HG02973 (cell line): ENCODE measurements at regions not wholly inside any gene's neighbourhood (a gene's known extent, or its start where the extent isn't known, plus 50 kb on each side); places are given as distances from the start of the nearest gene placed in this dataset.
A peak's percentile ranks its signal among the peaks of the same experiment; 100 is the strongest.
"Not testable (repeated sequence)": the region's sequence is repeated elsewhere in the genome, so short reads cannot be mapped to it uniquely, and the experiment has no call there.

Experiments used
- ATAC-seq: cut with Tn5 transposase; IDR thresholded peaks from one replicate; pipeline ENCODE4 v1.9.1; 2021; ENCODE audit warnings: moderate library complexity; ENCODE audit not compliant: unreplicated experiment

DNA sequence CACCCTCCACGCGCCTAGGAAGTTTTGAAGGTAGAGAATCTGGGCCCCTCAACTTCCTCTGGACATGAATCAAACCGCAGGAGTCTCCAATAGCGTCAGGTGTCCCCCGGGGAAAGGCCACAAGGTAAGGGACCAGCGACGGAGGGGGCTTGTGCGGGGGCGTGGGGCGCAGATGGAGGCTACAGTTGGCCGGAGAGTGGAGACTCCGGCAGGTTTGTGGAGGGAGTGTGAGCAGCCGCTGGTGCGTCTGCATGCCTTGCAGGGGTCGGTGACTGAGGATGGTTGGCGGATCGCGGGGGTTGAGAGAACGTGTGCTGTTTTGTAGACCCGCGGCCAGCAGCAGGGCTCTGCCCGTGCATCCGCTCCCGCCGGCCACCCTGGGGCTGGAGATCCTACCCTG, 303.3 kb upstream of the DPP6 start:
- ATAC-seq, result not testable (repeated sequence)

DNA sequence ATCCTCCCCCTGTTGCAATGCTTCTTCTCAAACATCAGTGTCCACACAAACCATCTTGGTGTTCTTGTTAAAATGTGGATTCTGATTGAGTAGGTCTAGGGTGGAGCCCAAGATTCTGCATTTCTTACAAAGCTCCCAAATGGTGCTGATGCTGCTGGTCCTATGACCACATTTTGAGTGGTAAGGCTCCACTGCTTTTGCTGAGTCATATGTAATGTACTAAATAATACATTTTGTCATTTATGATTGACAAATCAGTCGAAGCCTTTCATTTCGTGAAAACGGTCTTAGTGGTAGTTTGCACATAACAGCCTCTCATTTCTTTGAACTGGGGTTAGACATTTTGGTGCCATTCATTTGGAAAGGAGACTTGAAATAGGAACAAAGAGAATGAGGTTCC, 286.3 kb upstream of the DPP6 start:
- not testable (repeated sequence) for ATAC-seq

DNA sequence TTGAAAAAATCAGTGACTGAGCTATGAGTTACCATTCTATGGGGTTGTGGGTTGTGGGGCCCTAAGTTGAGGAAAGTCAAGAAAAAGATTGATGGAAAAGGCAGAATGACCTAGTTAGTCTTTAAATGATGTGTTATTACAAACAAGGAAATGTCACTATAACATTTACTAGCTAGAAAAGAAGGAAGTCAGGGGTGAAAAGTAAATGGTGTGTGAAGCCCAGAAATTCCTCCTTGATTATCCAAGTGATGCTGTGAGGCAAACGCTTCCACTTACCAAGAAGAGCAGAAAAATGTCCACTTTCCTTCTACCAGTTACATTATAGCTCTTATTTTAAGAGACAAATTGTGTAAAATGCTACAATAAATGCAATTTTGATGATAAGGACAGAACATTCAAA, 285.3 kb upstream of the DPP6 start:
- not testable (repeated sequence) for ATAC-seq

GRCh38 chr7:153772966-153773365, 279.2 kb upstream of the DPP6 start:
- no peak for ATAC-seq

DNA sequence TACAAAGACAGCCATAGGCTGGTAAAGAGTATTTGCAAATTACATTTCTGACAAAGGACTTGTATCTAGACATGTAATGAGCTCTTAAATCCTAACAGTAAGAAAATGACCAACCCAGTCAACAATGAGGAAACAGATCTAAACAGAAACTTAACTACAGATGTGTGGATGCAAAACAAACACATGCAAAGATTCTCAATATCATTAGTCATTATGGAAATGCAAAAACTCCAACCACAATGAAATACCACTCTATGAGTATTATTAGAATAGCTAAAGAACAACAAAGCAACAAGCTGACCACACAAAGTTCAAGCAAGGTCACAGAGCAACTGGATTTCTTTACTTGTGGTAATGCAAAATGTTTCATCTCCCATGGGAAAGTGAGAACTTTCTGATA, 275.3 kb upstream of the DPP6 start:
- peak; percentile 86 for ATAC-seq

DNA sequence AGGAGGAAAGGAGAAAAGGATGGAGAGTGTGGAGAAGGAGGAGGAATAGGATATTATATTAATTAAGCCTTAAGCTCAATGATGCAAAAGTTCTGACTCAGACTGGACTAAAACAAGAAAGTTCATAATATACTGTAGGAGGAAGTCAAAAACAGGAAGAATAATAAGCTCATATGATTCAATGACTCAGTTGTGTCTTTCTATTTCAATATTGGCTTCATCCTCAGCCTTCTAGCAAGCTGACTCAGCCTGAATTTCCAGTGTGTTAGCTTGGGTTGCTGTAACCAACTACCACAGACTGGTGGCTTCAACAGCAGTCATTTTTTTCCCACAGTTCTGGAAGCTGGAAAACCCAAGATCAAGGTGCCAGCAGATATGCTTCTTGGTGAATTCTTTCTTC, 254.8 kb upstream of the DPP6 start:
- ATAC-seq, result not testable (repeated sequence)

- no peak for ATAC-seq
These were observed 244.1 kb upstream of the DPP6 start for GRCh38 chr7:153808117-153808516.

DNA sequence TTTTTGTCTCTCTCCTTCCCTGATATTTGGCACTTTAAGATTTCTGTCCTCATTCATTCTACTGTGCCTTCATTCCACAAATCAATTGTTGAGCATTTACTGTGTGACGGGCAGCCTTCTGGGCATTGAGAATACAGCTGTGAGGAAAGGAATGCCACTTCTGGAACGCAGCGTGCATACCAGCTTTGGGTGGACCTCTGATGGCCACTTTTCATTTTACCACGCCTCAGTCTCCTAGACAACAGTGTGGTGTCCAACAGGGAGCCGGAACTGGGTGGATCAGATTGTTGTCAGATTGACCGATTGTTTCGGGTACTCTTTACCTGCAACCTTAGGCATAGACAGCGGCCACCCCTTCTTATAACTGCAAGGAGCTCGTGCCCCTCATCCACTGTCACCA, 222.7 kb upstream of the DPP6 start:
- ATAC-seq, result no peak

GRCh38 chr7:153832160-153832559, 220.0 kb upstream of the DPP6 start:
- ATAC-seq, result no peak

- no peak for ATAC-seq
These were observed 217.1 kb upstream of the DPP6 start for GRCh38 chr7:153835103-153835502.

GRCh38 chr7:153835712-153836265, 216.4 kb upstream of the DPP6 start:
- no peak for ATAC-seq

DNA sequence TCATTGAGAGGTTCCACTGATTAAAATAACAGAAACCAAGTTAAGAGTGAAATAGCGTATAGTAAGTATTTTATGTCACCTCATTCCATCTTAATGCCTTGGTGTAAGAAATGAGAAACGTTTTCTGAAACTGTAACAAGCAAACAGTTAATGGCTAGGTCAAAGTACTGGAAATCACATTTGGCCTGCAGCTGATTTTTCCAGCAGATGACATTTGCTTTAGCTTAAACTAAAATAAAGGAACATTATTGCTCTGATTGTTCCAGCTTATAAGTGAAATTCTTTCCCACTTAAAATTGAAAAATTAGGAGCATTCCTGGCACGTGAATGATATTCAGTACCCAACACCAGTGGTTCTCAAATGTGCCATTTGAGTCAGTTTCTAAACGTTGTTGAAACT, 213.6 kb upstream of the DPP6 start:
- no peak for ATAC-seq

- no peak for ATAC-seq
These were observed 211.3 kb upstream of the DPP6 start for GRCh38 chr7:153840861-153841260.

DNA sequence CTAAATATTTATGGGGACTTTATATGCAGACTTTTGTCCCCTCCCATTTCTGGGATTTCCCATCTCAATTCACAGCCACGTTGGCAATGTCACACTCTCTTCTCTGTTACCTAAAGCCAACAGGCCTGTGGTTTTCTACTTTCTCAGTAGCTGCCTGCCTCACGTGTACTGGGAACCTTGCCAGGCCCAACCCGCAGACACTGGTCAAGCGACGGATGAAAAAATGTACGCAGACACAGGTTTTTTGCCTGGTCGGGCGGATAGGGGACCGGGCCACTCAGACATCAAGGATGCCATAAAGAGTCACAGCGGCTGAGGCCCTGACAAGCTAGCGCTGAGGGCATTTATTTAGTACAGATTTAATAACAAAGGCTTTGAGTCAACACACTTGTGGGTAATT, 204.4 kb upstream of the DPP6 start:
- no peak for ATAC-seq

- ATAC-seq, result no peak
These were observed 199.9 kb upstream of the DPP6 start for GRCh38 chr7:153852261-153852660.

GRCh38 chr7:153858355-153858754, 193.8 kb upstream of the DPP6 start:
- ATAC-seq, result no peak

DNA sequence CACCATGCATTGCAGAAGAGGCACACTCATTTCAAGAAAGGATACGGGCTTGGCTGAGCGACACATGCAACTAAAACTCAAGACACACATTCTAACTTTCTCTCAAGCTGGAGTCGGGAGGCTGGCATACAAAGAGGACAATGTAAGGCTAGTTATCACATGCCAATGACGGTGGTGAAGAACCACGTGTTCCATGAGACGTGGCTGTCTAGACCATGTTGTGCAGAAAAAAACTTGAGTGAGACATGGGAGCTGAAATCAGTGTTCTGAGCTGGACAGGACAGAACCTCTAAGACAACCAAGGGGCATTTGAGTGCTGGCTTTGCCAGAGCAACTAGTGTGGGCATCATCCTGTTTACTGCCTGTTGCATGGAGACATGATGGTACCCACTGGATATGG, 193.0 kb upstream of the DPP6 start:
- no peak for ATAC-seq

- no peak for ATAC-seq
These were observed 165.4 kb upstream of the DPP6 start for GRCh38 chr7:153886506-153887441.

- no peak for ATAC-seq
These were observed 164.2 kb upstream of the DPP6 start for GRCh38 chr7:153887749-153888569.

DNA sequence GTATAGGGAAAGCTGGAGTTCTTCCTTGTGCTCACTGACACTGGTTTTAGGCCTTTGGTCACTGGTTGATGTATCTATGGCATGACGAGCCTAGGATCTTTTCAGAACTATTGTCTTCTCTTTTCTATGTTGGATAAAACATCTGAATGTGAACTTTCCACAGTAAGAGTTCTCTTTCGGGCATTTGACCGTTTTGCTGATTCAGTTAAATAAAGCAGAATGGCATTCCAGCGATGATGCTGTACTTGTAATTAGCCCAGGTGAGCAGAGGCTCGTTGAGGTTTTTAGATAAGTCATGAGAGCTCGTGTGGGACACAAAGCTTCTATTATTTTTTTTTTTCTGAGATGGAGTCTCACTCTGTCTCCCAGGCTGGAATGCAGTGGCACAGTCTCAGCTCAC, 160.2 kb upstream of the DPP6 start:
- no peak for ATAC-seq

DNA sequence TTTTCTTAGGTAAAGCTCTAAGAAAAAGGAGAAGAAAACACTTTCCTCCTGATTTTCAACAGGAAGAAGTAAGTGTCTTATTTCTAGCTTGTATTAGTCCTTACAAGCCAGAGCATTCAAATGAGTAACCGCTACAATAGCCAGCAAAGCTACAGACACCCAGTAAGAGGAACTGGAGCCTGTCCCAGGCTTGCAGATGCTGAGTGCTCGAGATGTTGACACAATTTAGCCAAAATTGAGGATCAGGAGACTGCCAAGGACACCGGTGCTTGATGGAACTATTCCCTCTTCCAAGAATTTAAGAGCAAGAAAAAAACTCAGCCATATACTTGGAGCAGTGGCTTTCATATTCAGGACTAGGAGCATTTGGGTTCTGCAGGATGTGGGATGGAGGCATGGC, 149.3 kb upstream of the DPP6 start:
- no peak for ATAC-seq

GRCh38 chr7:153912211-153912610, 140.0 kb upstream of the DPP6 start:
- no peak for ATAC-seq
